ENCODE measurements at regions not wholly inside any gene's neighbourhood (a gene's known extent, or its start where the extent isn't known, plus 50 kb on each side); places are given as distances from the start of the nearest gene placed in this dataset.

GRCh38 chr3:177425042-177425441, 227.8 kb upstream of the TBL1XR1 start:
- no peak overlapping the region for H2AK5ac ChIP-seq (ENCODE audit: low read depth, low read length)
- no peak overlapping the region for H2BK20ac ChIP-seq (ENCODE audit: low read length)
- no peak overlapping the region for H2AFZ ChIP-seq (ENCODE audit: low read length)
- no peak overlapping the region for H3K18ac ChIP-seq (ENCODE audit: extremely low read depth, low read length)
- H4K5ac ChIP-seq (ENCODE audit: insufficient read length, low read depth, low read length) = no peak overlapping the region
- FAIRE-seq (no peak), DNase-seq (ENCODE audit: low read depth in 1 of 2, low spot score in 2 of 2) (no peak)
- H4K20me1 ChIP-seq (replicated peaks in 1 of 2; ENCODE audit: control insufficient read depth in 1 of 2, insufficient read depth in 2 of 2, low read length in 2 of 2) = no peaks in the 10 kb centered on the region
- H3K27me3 ChIP-seq (replicated peaks in 1 of 4; ENCODE audit: control insufficient read depth in 3 of 4, extremely low read depth in 1 of 4, insufficient read depth in 3 of 4, low read length in 3 of 4) = no peaks in the 10 kb centered on the region
- 100% methylated on average over 3 of the region's 3 CpGs; no CpG with 5 or more reads in 1 of the 2 experiments for WGBS, 2 experiments (ENCODE audit: extremely low coverage in 1 of 2, insufficient coverage in 1 of 2, insufficient read length in 1 of 2, insufficient replicate concordance in 2 of 2, low coverage in 1 of 2, low lambda C conversion rate in 2 of 2, missing lambda C conversion rate in 1 of 2)
- no peaks in the 10 kb centered on the region for H3K36me3 ChIP-seq (ENCODE audit: control insufficient read depth in 2 of 4, insufficient read depth in 4 of 4, low read length in 3 of 4)
- H3K9me3 ChIP-seq (ENCODE audit: insufficient read depth in 2 of 2, low read depth in 1 of 2, low read length in 1 of 2) = no peaks in the 10 kb centered on the region
- H3K56ac ChIP-seq (replicated peaks; ENCODE audit: insufficient read length, low read depth, low read length) = no peak overlapping the region
- H3K4me1 ChIP-seq (replicated peaks in 1 of 4; ENCODE audit: control insufficient read depth in 3 of 4, insufficient read depth in 4 of 4, low read length in 3 of 4) = peaks cover 0 to 8% (median 2%) of the 10 kb centered on the region in 4 experiments; a peak in 1 of 7 replicates
- H4K8ac ChIP-seq (ENCODE audit: extremely low read depth, insufficient read depth, low read length) = no peak overlapping the region
- no peak overlapping the region for H3K4ac ChIP-seq (replicated peaks; ENCODE audit: insufficient read length, low read depth, low read length)
- no peak overlapping the region for H3K27ac ChIP-seq (ENCODE audit: low read depth, low read length)
- no peak overlapping the region for H2BK120ac ChIP-seq (replicated peaks; ENCODE audit: low read depth, low read length)
- H3K4me2 ChIP-seq (ENCODE audit: insufficient read depth in 1 of 2, low read depth in 2 of 2, low read length in 2 of 2) = no peak overlapping the region
- ChIA-PET CTCF (ENCODE audit: partially characterized antibody) (no interaction called here), POLR2A (ENCODE audit: partially characterized antibody) (interaction anchor here (0.7 kb wide), 1 partner anchor 318 kb away, joined by 3 read pairs; no protein-coding TSS in a partner anchor)
- no peaks in the 10 kb centered on the region for H3K23me2 ChIP-seq (ENCODE audit: low read depth, low read length)
- no peak overlapping the region for H3K9ac ChIP-seq (replicated peaks in 1 of 4; ENCODE audit: extremely low read depth in 1 of 4, low read depth in 3 of 4, low read length in 3 of 4)
- no peaks in the 10 kb centered on the region for H3K79me2 ChIP-seq (ENCODE audit: control insufficient read depth in 1 of 2, insufficient read depth in 2 of 2, low read length in 2 of 2)
- no peak overlapping the region for H2BK12ac ChIP-seq (ENCODE audit: low read depth, low read length)
- H3K14ac ChIP-seq (ENCODE audit: insufficient read length) = no peak overlapping the region
- H3K4me3 ChIP-seq (ENCODE audit: extremely low read depth in 1 of 4, insufficient read depth in 2 of 4, low read depth in 3 of 4, low read length in 4 of 4) = no peak overlapping the region
- H4K91ac ChIP-seq (replicated peaks; ENCODE audit: insufficient read length, low read length) = no peak overlapping the region
- H3K79me1 ChIP-seq (ENCODE audit: low read depth, low read length) = no peaks in the 10 kb centered on the region
- no peak overlapping the region for H2BK5ac ChIP-seq (ENCODE audit: low read depth, low read length)
- no peak overlapping the region for H3K23ac ChIP-seq (ENCODE audit: insufficient read length)
- no peak overlapping the region for H2BK15ac ChIP-seq (ENCODE audit: low read length)
- TF ChIP-seq SP4 (IDR thresholded peaks at IDR 0.05; ENCODE audit: low read length) = no peak
- TF ChIP-seq, protein P1, sequence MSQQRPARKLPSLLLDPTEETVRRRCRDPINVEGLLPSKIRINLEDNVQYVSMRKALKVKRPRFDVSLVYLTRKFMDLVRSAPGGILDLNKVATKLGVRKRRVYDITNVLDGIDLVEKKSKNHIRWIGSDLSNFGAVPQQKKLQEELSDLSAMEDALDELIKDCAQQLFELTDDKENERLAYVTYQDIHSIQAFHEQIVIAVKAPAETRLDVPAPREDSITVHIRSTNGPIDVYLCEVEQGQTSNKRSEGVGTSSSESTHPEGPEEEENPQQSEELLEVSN (IDR thresholded peaks at IDR 0.05) = no peak
- no peak for TF ChIP-seq GTF2F1 (IDR thresholded peaks at IDR 0.05; ENCODE audit: borderline replicate concordance, low read depth, low read length)
- TF ChIP-seq ZNF274 (IDR thresholded peaks at IDR 0.05; ENCODE audit: borderline replicate concordance, extremely low read depth, low read length) = no peak
- no peak for TF ChIP-seq JUN (IDR thresholded peaks at IDR 0.05; ENCODE audit: low read depth, low read length)
- TF ChIP-seq ASH2L (IDR thresholded peaks at IDR 0.05; ENCODE audit: low read length) = no peak
- TF ChIP-seq TCF12 (IDR thresholded peaks at IDR 0.05; ENCODE audit: low read depth, low read length) = no peak
- TF ChIP-seq CHD2 (IDR thresholded peaks at IDR 0.05; ENCODE audit: low read length) = no peak
- TF ChIP-seq FOSL1 (IDR thresholded peaks at IDR 0.05; ENCODE audit: insufficient read depth, low read depth, low read length) = no peak
- TF ChIP-seq, protein P2, sequence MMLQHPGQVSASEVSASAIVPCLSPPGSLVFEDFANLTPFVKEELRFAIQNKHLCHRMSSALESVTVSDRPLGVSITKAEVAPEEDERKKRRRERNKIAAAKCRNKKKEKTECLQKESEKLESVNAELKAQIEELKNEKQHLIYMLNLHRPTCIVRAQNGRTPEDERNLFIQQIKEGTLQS (IDR thresholded peaks at IDR 0.05; ENCODE audit: insufficient read depth, low read depth, low read length) = no peak
- no peak for TF ChIP-seq SIN3A (conservative IDR thresholded peaks at IDR 0.05 in 1 of 2, IDR thresholded peaks at IDR 0.05 in 1 of 2; ENCODE audit: low read depth in 1 of 2, low read length in 2 of 2)
- no peak for TF ChIP-seq TBP (IDR thresholded peaks at IDR 0.05; ENCODE audit: low read depth, low read length)
- TF ChIP-seq TEAD4 (IDR thresholded peaks at IDR 0.05; ENCODE audit: low read depth, low read length) = no peak
- no peak for TF ChIP-seq HDAC6 (IDR thresholded peaks at IDR 0.05; ENCODE audit: low read depth, low read length)
- no peak for TF ChIP-seq KDM1A (IDR thresholded peaks at IDR 0.05; ENCODE audit: borderline replicate concordance, low read length)
